Ishikawa (cell line): ENCODE measurements at regions not wholly inside any gene's neighbourhood (a gene's known extent, or its start where the extent isn't known, plus 50 kb on each side); places are given as distances from the start of the nearest gene placed in this dataset.
A peak's percentile ranks its signal among the peaks of the same experiment; 100 is the strongest.

ENCODE experiments used
- CEBPB ChIP-seq: IDR thresholded peaks from 2 replicates; pipeline ENCODE4 v1.6.1; 2012
- CREB1 ChIP-seq: IDR thresholded peaks from 2 replicates; pipeline ENCODE4 v1.6.1; 2012; ENCODE audit warnings: low read depth
- EGR1 ChIP-seq: IDR thresholded peaks from 2 replicates; pipeline ENCODE4 v1.6.1; 2012
- EP300 ChIP-seq: IDR thresholded peaks from 2 replicates; pipeline ENCODE4 v1.6.1; 2012; ENCODE audit warnings: borderline replicate concordance
- FOXM1 ChIP-seq: IDR thresholded peaks from 2 replicates; pipeline ENCODE4 v1.6.1; 2012; ENCODE audit warnings: low read depth, borderline replicate concordance
- NFIC ChIP-seq: IDR thresholded peaks from 2 replicates; pipeline ENCODE4 v1.6.1; 2012
- RAD21 ChIP-seq: IDR thresholded peaks from 2 replicates; pipeline ENCODE4 v1.6.1; 2012; ENCODE audit warnings: low read depth
- REST ChIP-seq: IDR thresholded peaks from 2 replicates; pipeline ENCODE4 v1.6.1; 2012; ENCODE audit warnings: low read depth, mild to moderate bottlenecking
- TAF1 ChIP-seq: IDR thresholded peaks from 2 replicates; pipeline ENCODE4 v1.6.1; 2012; ENCODE audit warnings: low read depth, mild to moderate bottlenecking
- TCF12 ChIP-seq: IDR thresholded peaks from 2 replicates; pipeline ENCODE4 v1.6.1; 2012; ENCODE audit warnings: low read depth
- TEAD4 ChIP-seq: IDR thresholded peaks from 2 replicates; pipeline ENCODE4 v1.6.1; 2012
- YY1 ChIP-seq: IDR thresholded peaks from 2 replicates; pipeline ENCODE4 v1.6.1; 2012; ENCODE audit warnings: low read depth
- ZBTB7A ChIP-seq: IDR thresholded peaks from 2 replicates; pipeline ENCODE4 v1.6.1; 2012; ENCODE audit warnings: low read depth
- TF ChIP-seq, protein P1 (sequence below): IDR thresholded peaks from 2 replicates; pipeline ENCODE4 v1.6.1; 2012
- TF ChIP-seq, protein P2 (sequence below): IDR thresholded peaks from 2 replicates; pipeline ENCODE4 v1.6.1; 2012

DNA sequence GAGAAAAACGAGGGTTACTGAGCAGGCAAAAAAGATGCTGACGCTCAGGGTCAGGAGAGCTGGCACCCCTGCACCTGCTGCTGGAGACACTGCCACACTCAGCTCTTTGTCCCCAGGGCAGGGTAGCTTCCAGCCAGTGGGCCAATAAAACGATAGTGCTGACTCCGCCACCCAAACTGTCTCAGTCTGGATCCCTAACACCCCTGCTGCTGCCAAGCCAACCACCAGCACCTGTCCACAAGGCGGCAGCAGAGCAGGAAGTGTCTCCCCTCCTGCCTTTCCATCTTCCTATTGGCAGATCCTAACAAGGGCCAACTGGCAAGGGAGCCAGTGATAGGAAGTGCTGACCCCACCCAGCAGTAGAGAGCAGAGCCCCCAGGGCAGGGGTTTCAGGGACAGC, 531.5 kb upstream of the SALL3 start:
- TF ChIP-seq RAD21 (peak; percentile 15; the same call in 1 of the 2 replicates), ZBTB7A (no peak)

DNA sequence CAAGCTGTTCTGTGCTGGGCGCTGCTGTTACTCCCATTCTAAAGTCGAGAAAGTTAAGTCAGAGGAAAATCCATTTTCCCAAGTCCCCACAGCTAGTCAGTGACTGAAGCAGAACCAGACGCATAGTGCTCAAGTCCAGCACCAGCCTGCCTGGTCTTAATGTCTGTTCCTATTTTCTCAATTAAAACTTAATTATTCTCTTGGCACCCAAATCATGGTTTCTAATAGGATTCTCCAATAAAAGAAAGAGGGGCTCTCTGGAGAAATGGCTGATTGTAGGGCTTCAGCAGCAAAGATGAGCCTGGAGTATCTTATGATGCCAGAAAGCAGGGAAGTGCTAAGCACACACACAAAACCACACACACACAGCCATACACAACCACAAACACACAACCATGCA, 531.0 kb upstream of the SALL3 start:
- TF ChIP-seq TEAD4, result no peak
- TF ChIP-seq TAF1, result no peak
- no peak for TF ChIP-seq TCF12

- TF ChIP-seq, protein P1, sequence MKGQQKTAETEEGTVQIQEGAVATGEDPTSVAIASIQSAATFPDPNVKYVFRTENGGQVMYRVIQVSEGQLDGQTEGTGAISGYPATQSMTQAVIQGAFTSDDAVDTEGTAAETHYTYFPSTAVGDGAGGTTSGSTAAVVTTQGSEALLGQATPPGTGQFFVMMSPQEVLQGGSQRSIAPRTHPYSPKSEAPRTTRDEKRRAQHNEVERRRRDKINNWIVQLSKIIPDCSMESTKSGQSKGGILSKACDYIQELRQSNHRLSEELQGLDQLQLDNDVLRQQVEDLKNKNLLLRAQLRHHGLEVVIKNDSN, result no peak
- no peak for TF ChIP-seq NFIC
- TF ChIP-seq REST, result no peak
- no peak for TF ChIP-seq RAD21
- no peak for TF ChIP-seq CREB1
- TF ChIP-seq TAF1, result no peak
- TF ChIP-seq EP300, result no peak
- no peak for TF ChIP-seq CEBPB
- no peak for TF ChIP-seq FOXM1
- TF ChIP-seq TCF12, result no peak
- no peak for TF ChIP-seq TEAD4
- TF ChIP-seq ZBTB7A, result no peak
- no peak for TF ChIP-seq EGR1
Measured at GRCh38 chr18:78454221-78454620, 525.4 kb upstream of the SALL3 start.

GRCh38 chr18:78455386-78455785, 524.2 kb upstream of the SALL3 start:
- TF ChIP-seq TEAD4, result no peak
- TF ChIP-seq, protein P2, sequence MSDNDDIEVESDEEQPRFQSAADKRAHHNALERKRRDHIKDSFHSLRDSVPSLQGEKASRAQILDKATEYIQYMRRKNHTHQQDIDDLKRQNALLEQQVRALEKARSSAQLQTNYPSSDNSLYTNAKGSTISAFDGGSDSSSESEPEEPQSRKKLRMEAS, result no peak
- TF ChIP-seq EP300, result no peak
- TF ChIP-seq RAD21, result no peak
- TF ChIP-seq, protein P1, result no peak
- TF ChIP-seq FOXM1, result no peak
- TF ChIP-seq TCF12, result no peak
- TF ChIP-seq EGR1, result no peak
- TF ChIP-seq CEBPB, result no peak
- no peak for TF ChIP-seq NFIC
- no peak for TF ChIP-seq YY1
- no peak for TF ChIP-seq CREB1

GRCh38 chr18:78457011-78457410, 522.6 kb upstream of the SALL3 start:
- TF ChIP-seq ZBTB7A, result no peak
- TF ChIP-seq, protein P2, result no peak
- no peak for TF ChIP-seq FOXM1
- TF ChIP-seq, protein P1, result no peak
- no peak for TF ChIP-seq EP300
- no peak for TF ChIP-seq YY1
- TF ChIP-seq RAD21, result no peak
- no peak for TF ChIP-seq REST
- no peak for TF ChIP-seq TEAD4
- no peak for TF ChIP-seq CREB1
- TF ChIP-seq NFIC, result no peak
- no peak for TF ChIP-seq TAF1
- TF ChIP-seq EGR1, result no peak
- no peak for TF ChIP-seq CEBPB
- TF ChIP-seq TCF12, result no peak

- TF ChIP-seq YY1 (no peak), TEAD4 (no peak), FOXM1 (no peak)
- TF ChIP-seq, protein P2, result no peak
Measured at GRCh38 chr18:78457731-78458130, 521.9 kb upstream of the SALL3 start.

DNA sequence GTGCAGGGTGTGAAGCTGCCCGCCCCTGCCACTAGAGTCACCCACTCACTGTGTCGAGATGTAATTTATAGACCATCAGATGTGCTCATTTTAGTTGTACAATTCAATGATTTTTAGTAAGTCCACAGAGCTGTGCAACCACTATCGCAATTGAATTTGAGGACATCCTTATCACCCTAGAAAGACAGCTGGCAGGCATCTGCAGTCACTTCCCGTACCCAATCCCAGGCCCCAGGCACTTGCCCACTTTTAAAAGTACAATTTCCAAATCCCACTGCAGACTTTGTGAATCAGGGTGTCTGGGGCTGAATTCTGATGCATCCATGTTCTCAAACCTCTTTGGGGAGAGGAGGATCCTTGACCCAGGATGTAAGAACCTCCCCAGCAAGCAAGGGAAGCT, 521.3 kb upstream of the SALL3 start:
- TF ChIP-seq ZBTB7A, result no peak
- no peak for TF ChIP-seq TAF1
- TF ChIP-seq CEBPB, result no peak
- TF ChIP-seq RAD21, result no peak
